Activated CD8-positive, alpha-beta T cell treated with anti-CD3 and anti-CD28 coated beads for 36 hours (primary cell): ENCODE measurements at regions not wholly inside any gene's neighbourhood (a gene's known extent, or its start where the extent isn't known, plus 50 kb on each side); places are given as distances from the start of the nearest gene placed in this dataset.

Experiments
- ATAC-seq: fragments of 200-7000 bp; cut with Tn5 transposase; one replicate; pipeline ENCODE4 v1.10.0; 2021; ENCODE audit warnings: mild to moderate bottlenecking, moderate library complexity
- CTCF ChIA-PET: fragments of 350-600 bp; sonication (Branson Sonifier 250); formaldehyde crosslinking; loops from one replicate; lab custom pipeline; 2021; ENCODE audit warnings: antibody characterized with exemption; lab: Charles Lee
- POLR2A ChIA-PET: fragments of 350-600 bp; sonication (Branson Sonifier 250); formaldehyde crosslinking; loops from one replicate; lab custom pipeline; 2021; ENCODE audit warnings: antibody characterized with exemption; lab: Charles Lee
- DNase-seq: peaks from one replicate; pipeline ENCODE4 v3.0.0-alpha.2; 2020
- H3K27ac Mint-ChIP-seq: one replicate; pipeline ENCODE4 v1.8.0; 2021; ENCODE audit warnings: mild to moderate bottlenecking, mixed read lengths
- H3K27me3 Mint-ChIP-seq: one replicate; pipeline ENCODE4 v1.8.0; 2021; ENCODE audit warnings: mixed read lengths
- H3K36me3 Mint-ChIP-seq: one replicate; pipeline ENCODE4 v1.8.0; 2021; ENCODE audit warnings: low read depth, mixed read lengths
- H3K4me1 Mint-ChIP-seq: one replicate; pipeline ENCODE4 v1.8.0; 2021; ENCODE audit warnings: low read depth, mixed read lengths
- H3K4me3 Mint-ChIP-seq: one replicate; pipeline ENCODE4 v1.8.0; 2021; ENCODE audit warnings: mild to moderate bottlenecking, moderate library complexity, mixed read lengths
- H3K9me3 Mint-ChIP-seq: one replicate; pipeline ENCODE4 v1.8.0; 2021; ENCODE audit warnings: mixed read lengths
- intact Hi-C: fragments of 100-400 bp; cut with micrococcal nuclease; formaldehyde crosslinking; loops from one replicate; pipeline ENCODE4 v1.10.0; 2022
- TF ChIP-seq, protein P1 (sequence below): fragments of 200-600 bp; IDR thresholded peaks from one replicate; pipeline ENCODE4 v1.8.0; 2022; ENCODE audit warnings: antibody characterized with exemption, mild to moderate bottlenecking

DNA sequence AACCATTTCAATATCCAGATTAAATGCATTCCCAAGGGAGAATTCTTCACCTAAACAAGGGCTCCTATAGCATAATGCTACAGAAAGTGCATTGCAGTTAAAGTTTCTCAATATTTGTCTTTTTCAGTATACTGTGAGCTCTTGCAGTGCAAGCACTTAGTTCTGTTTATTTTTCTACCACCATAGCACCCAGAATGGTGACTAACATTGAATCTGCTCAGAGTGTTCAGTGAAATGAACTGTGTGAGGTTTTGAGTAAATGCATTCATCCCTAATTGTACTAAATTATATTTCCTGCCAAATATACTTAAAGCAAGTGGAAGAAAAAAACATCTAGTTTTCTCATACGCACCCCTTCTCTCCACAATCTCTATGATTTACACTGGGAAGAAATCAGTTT, 383.9 kb downstream of the PCDH7 start:
- Mint-ChIP-seq H3K4me3 (no peak overlapping the region), H3K27me3 (no peaks in the 10 kb centered on the region), H3K4me1 (no peaks in the 10 kb centered on the region), H3K9me3 (peaks cover 2% of the 10 kb centered on the region), H3K36me3 (no peaks in the 10 kb centered on the region), H3K27ac (no peak overlapping the region)
- ChIA-PET CTCF (no interaction called here), POLR2A (no interaction called here)
- TF ChIP-seq, protein P1, sequence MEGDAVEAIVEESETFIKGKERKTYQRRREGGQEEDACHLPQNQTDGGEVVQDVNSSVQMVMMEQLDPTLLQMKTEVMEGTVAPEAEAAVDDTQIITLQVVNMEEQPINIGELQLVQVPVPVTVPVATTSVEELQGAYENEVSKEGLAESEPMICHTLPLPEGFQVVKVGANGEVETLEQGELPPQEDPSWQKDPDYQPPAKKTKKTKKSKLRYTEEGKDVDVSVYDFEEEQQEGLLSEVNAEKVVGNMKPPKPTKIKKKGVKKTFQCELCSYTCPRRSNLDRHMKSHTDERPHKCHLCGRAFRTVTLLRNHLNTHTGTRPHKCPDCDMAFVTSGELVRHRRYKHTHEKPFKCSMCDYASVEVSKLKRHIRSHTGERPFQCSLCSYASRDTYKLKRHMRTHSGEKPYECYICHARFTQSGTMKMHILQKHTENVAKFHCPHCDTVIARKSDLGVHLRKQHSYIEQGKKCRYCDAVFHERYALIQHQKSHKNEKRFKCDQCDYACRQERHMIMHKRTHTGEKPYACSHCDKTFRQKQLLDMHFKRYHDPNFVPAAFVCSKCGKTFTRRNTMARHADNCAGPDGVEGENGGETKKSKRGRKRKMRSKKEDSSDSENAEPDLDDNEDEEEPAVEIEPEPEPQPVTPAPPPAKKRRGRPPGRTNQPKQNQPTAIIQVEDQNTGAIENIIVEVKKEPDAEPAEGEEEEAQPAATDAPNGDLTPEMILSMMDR = no peak
- no peak for DNase-seq
- intact Hi-C loops = no loop called here
- no peak for ATAC-seq

GRCh38 chr4:31104577-31104976, 384.4 kb downstream of the PCDH7 start:
- no peaks in the 10 kb centered on the region for H3K36me3 Mint-ChIP-seq
- no peaks in the 10 kb centered on the region for H3K4me1 Mint-ChIP-seq
- no peak overlapping the region for H3K4me3 Mint-ChIP-seq
- POLR2A ChIA-PET = no interaction called here
- H3K27me3 Mint-ChIP-seq = no peaks in the 10 kb centered on the region
- no peak for DNase-seq
- no peak overlapping the region for H3K27ac Mint-ChIP-seq
- intact Hi-C loops = no loop called here
- peaks cover 2% of the 10 kb centered on the region for H3K9me3 Mint-ChIP-seq
- TF ChIP-seq, protein P1 = no peak
- CTCF ChIA-PET = no interaction called here
- no peak for ATAC-seq

DNA sequence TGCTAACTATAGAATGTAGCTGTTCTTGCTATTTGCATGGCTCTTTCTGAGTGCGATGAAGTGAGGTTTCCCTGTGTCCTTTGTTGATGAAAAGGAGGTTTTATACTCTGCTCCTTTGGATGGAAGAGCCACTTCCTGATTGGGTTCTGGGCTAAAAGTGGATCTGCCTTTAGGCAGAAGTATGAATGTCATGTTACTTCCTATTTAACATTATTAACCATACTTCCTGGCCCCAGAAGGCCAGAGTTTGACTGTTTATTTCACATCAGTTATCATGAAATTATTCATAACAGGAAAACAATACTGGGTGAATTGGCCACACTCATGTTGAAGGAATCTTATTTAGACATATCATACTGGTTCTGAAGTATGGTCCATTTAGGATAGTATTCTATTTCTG, 386.2 kb downstream of the PCDH7 start:
- intact Hi-C loops = no loop called here
- H3K27ac Mint-ChIP-seq = no peak overlapping the region
- H3K9me3 Mint-ChIP-seq = peaks cover 2% of the 10 kb centered on the region
- no peaks in the 10 kb centered on the region for H3K4me1 Mint-ChIP-seq
- ChIA-PET POLR2A (no interaction called here), CTCF (no interaction called here)
- H3K27me3 Mint-ChIP-seq = no peaks in the 10 kb centered on the region
- DNase-seq (no peak), ATAC-seq (no peak)
- no peak overlapping the region for H3K4me3 Mint-ChIP-seq
- H3K36me3 Mint-ChIP-seq = no peaks in the 10 kb centered on the region
- TF ChIP-seq, protein P1 = no peak

GRCh38 chr4:31107362-31107761, 387.2 kb downstream of the PCDH7 start:
- Mint-ChIP-seq H3K27ac (no peak overlapping the region), H3K27me3 (no peaks in the 10 kb centered on the region), H3K9me3 (peaks cover 2% of the 10 kb centered on the region), H3K4me3 (no peak overlapping the region), H3K4me1 (no peaks in the 10 kb centered on the region), H3K36me3 (no peaks in the 10 kb centered on the region)
- no peak for ATAC-seq
- POLR2A ChIA-PET = no interaction called here
- CTCF ChIA-PET = no interaction called here
- TF ChIP-seq, protein P1 = no peak
- intact Hi-C loops = no loop called here
- DNase-seq = no peak

DNA sequence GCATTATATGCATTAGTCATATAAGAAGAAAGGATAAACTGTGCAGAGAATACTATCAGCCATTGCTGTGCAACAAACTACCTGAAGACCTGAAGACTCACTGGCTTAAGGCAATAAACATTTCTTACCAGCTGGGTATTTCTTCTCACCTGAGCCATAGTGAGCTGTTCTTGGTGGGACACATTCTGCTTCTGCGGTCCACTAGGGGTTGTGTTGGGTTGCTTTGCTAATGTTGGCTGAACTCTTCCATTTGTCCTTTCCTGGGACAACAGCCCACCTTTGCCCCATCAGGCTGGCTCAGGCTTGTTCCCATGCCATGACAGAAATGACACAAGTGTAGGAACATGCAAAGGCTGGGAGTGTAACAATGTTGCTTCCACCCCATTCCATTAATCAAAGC, 388.6 kb downstream of the PCDH7 start:
- peaks cover 2% of the 10 kb centered on the region for H3K9me3 Mint-ChIP-seq
- H3K4me3 Mint-ChIP-seq = no peak overlapping the region
- no peaks in the 10 kb centered on the region for H3K27me3 Mint-ChIP-seq
- H3K27ac Mint-ChIP-seq = no peak overlapping the region
- TF ChIP-seq, protein P1 = no peak
- no peaks in the 10 kb centered on the region for H3K36me3 Mint-ChIP-seq
- DNase-seq (no peak), ATAC-seq (no peak)
- CTCF ChIA-PET = no interaction called here
- no peaks in the 10 kb centered on the region for H3K4me1 Mint-ChIP-seq
- intact Hi-C loops = no loop called here
- POLR2A ChIA-PET = interaction anchor here (0.7 kb wide), 1 partner anchor 275 kb away, joined by 4 read pairs; no protein-coding TSS in a partner anchor
